MM.1S (cell line): ENCODE measurements at regions not wholly inside any gene's neighbourhood (a gene's known extent, or its start where the extent isn't known, plus 50 kb on each side); places are given as distances from the start of the nearest gene placed in this dataset.

Source experiments
- DNase-seq: peaks from one replicate; pipeline ENCODE4 v3.0.0-alpha.2; 2015
- H2AFZ ChIP-seq: fragments of 300-600 bp; sonication (generic); 2 replicates; pipeline ENCODE4 v1.6.0; 2016; ENCODE audit warnings: antibody characterized with exemption, low read length
- H3F3A ChIP-seq: fragments of 300-600 bp; sonication (generic); 2 replicates; pipeline ENCODE4 v1.6.1; 2016; ENCODE audit warnings: mild to moderate bottlenecking, antibody characterized with exemption, low read length, moderate library complexity, mixed read lengths; ENCODE audit not compliant: insufficient read depth
- H3K27ac ChIP-seq: fragments of 300-600 bp; sonication (generic); 2 replicates; pipeline ENCODE4 v1.5.1; 2016; ENCODE audit warnings: mild to moderate bottlenecking, low read length
- H3K27me3 ChIP-seq: fragments of 300-600 bp; sonication (generic); replicated peaks from 2 replicates; pipeline ENCODE4 v1.6.0; 2016; ENCODE audit warnings: low read length; ENCODE audit not compliant: insufficient read depth
- H3K36me3 ChIP-seq: fragments of 300-600 bp; sonication (generic); replicated peaks from 2 replicates; pipeline ENCODE4 v1.6.1; 2016; ENCODE audit warnings: mild to moderate bottlenecking, low read length, mixed read lengths; ENCODE audit not compliant: insufficient read depth
- H3K4me1 ChIP-seq: fragments of 300-600 bp; sonication (generic); 2 replicates; pipeline ENCODE4 v1.6.1; 2016; ENCODE audit warnings: low read length, mixed read lengths
- H3K4me2 ChIP-seq: fragments of 300-600 bp; sonication (generic); 2 replicates; pipeline ENCODE4 v1.6.0; 2016; ENCODE audit warnings: low read depth, low read length
- H3K4me3 ChIP-seq: fragments of 300-600 bp; sonication (generic); 2 replicates; pipeline ENCODE4 v1.5.1; 2016; ENCODE audit warnings: low read length, mixed read lengths
- H3K79me2 ChIP-seq: fragments of 300-600 bp; sonication (generic); 2 replicates; pipeline ENCODE4 v1.6.1; 2016; ENCODE audit warnings: mixed run types, low read length, mixed read lengths
- H3K9ac ChIP-seq: fragments of 300-600 bp; sonication (generic); 2 replicates; pipeline ENCODE4 v1.6.1; 2016; ENCODE audit warnings: low read length, mixed read lengths
- H3K9me2 ChIP-seq: fragments of 300-600 bp; sonication (generic); replicated peaks from 2 replicates; pipeline ENCODE4 v1.6.1; 2016; ENCODE audit warnings: mild to moderate bottlenecking, low read length, mixed read lengths; ENCODE audit not compliant: insufficient read depth
- H3K9me3 ChIP-seq: fragments of 300-600 bp; sonication (generic); replicated peaks from 2 replicates; pipeline ENCODE4 v1.6.1; 2016; ENCODE audit warnings: mild to moderate bottlenecking, low read length, mixed read lengths; ENCODE audit not compliant: insufficient read depth
- H4K20me1 ChIP-seq: fragments of 300-600 bp; sonication (generic); 2 replicates; pipeline ENCODE4 v1.6.1; 2016; ENCODE audit warnings: mild to moderate bottlenecking, low read length, moderate library complexity, mixed read lengths; ENCODE audit not compliant: insufficient read depth
- EZH2 ChIP-seq: fragments of 300-600 bp; sonication (generic); optimal IDR thresholded peaks from 2 replicates; pipeline ENCODE3; 2017; ENCODE audit warnings: low read depth, mild to moderate bottlenecking, antibody characterized with exemption, low read length, mixed read lengths
- EZH2phosphoT487 ChIP-seq: fragments of 300-600 bp; sonication (generic); IDR thresholded peaks from 2 replicates; pipeline ENCODE4 v1.6.1; 2018; ENCODE audit warnings: antibody characterized with exemption, low read length
- TF ChIP-seq, protein P1 (sequence below): fragments of 300-600 bp; sonication (generic); IDR thresholded peaks from 2 replicates; pipeline ENCODE4 v1.5.1; 2016; ENCODE audit warnings: antibody characterized with exemption, low read length, mixed read lengths

DNA sequence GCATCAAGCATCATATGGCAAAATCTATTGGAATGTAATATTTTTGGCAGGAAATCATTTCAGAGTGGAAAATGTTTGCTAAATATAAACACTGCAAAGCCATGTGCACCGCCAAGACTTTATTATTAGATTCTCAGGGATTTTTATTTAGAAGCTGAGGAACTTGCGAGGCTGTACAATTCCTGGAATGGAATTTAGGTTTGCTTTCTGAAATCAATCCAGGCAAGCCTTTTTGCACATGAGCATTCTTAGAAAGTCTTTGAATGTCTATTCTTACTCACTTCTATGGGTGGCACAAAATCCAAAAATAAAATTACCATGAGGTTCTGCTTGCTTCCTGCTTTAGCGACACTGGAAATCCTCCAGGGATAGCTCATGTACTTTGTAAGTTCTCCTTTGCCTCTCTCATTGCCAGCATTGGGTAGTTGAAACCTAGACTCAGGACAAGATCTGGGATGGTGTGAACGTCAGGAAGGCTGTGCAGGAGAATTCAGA, 71.5 kb upstream of the PALM2AKAP2 start:
- no peaks in the 10 kb centered on the region for H3K9me2 ChIP-seq
- TF ChIP-seq EZH2 (no peak), EZH2phosphoT487 (no peak)
- TF ChIP-seq, protein P1, sequence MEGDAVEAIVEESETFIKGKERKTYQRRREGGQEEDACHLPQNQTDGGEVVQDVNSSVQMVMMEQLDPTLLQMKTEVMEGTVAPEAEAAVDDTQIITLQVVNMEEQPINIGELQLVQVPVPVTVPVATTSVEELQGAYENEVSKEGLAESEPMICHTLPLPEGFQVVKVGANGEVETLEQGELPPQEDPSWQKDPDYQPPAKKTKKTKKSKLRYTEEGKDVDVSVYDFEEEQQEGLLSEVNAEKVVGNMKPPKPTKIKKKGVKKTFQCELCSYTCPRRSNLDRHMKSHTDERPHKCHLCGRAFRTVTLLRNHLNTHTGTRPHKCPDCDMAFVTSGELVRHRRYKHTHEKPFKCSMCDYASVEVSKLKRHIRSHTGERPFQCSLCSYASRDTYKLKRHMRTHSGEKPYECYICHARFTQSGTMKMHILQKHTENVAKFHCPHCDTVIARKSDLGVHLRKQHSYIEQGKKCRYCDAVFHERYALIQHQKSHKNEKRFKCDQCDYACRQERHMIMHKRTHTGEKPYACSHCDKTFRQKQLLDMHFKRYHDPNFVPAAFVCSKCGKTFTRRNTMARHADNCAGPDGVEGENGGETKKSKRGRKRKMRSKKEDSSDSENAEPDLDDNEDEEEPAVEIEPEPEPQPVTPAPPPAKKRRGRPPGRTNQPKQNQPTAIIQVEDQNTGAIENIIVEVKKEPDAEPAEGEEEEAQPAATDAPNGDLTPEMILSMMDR, result no peak
- no peaks in the 10 kb centered on the region for H3F3A ChIP-seq
- no peaks in the 10 kb centered on the region for H3K79me2 ChIP-seq
- H3K36me3 ChIP-seq, result no peaks in the 10 kb centered on the region
- no peak for DNase-seq
- no peak overlapping the region for H3K4me3 ChIP-seq
- no peaks in the 10 kb centered on the region for H4K20me1 ChIP-seq
- H2AFZ ChIP-seq, result no peak overlapping the region
- H3K9ac ChIP-seq, result no peak overlapping the region
- no peak overlapping the region for H3K27ac ChIP-seq
- H3K4me1 ChIP-seq, result no peaks in the 10 kb centered on the region
- H3K27me3 ChIP-seq, result no peaks in the 10 kb centered on the region
- H3K4me2 ChIP-seq, result no peak overlapping the region
- no peaks in the 10 kb centered on the region for H3K9me3 ChIP-seq

DNA sequence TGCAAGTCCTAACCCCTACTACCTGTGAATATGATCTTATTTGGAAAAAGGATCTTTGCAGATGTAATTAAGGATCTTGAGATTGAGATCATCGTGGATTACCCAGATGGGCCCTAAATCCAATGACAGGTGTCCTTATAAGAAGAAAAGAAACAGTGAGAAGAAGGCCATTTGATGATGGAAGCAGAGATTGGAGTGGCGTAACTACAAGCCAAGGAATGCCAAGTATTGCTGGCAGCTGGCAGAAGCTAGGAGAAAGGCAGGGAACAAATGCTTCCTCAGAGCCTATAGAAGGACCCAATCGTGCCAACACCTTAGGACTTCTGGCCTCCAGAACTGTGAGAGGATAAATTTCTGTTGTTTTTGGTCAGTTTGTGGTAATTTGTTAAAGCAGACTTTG, 70.1 kb upstream of the PALM2AKAP2 start:
- Histone ChIP-seq H3K79me2 (no peaks in the 10 kb centered on the region), H3K4me1 (no peaks in the 10 kb centered on the region), H3K9ac (no peak overlapping the region), H3K27me3 (no peaks in the 10 kb centered on the region), H2AFZ (no peak overlapping the region), H3K36me3 (no peaks in the 10 kb centered on the region), H3F3A (no peaks in the 10 kb centered on the region), H4K20me1 (no peaks in the 10 kb centered on the region), H3K27ac (no peak overlapping the region), H3K4me3 (no peak overlapping the region), H3K9me2 (no peaks in the 10 kb centered on the region), H3K9me3 (no peaks in the 10 kb centered on the region), H3K4me2 (no peak overlapping the region)
- DNase-seq, result no peak
- TF ChIP-seq EZH2 (no peak), EZH2phosphoT487 (no peak)
- TF ChIP-seq, protein P1, result no peak

DNA sequence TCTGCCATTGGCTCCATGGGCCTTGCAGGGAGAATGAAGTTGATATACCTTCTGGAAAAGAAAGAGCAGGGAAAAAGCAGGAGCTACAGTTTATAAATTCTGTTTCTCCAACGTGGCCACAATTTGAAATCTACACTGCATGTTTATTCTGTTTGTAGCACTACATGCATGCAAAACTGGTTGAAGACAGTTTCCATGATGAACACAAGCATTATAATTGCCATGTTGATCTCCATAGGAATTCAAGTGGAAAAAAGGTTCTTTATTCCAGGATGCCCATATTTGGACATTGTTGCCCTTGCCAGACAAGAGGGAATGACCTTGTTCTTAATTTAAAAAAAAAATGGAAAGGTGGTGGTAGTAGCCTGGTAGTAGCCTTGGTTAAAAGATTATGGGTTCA, 69.2 kb upstream of the PALM2AKAP2 start:
- Histone ChIP-seq H3K4me1 (no peaks in the 10 kb centered on the region), H3K9me3 (no peaks in the 10 kb centered on the region), H3K27ac (no peak overlapping the region), H3F3A (no peaks in the 10 kb centered on the region), H4K20me1 (no peaks in the 10 kb centered on the region), H3K9ac (no peak overlapping the region), H3K9me2 (no peaks in the 10 kb centered on the region), H3K36me3 (no peaks in the 10 kb centered on the region), H3K27me3 (no peaks in the 10 kb centered on the region), H3K79me2 (no peaks in the 10 kb centered on the region), H3K4me3 (no peak overlapping the region), H2AFZ (no peak overlapping the region), H3K4me2 (no peak overlapping the region)
- TF ChIP-seq EZH2, result no peak
- TF ChIP-seq, protein P1, result no peak
- no peak for TF ChIP-seq EZH2phosphoT487
- DNase-seq, result no peak
